ENCODE measurements at regions not wholly inside any gene's neighbourhood (a gene's known extent, or its start where the extent isn't known, plus 50 kb on each side); places are given as distances from the start of the nearest gene placed in this dataset.

DNA sequence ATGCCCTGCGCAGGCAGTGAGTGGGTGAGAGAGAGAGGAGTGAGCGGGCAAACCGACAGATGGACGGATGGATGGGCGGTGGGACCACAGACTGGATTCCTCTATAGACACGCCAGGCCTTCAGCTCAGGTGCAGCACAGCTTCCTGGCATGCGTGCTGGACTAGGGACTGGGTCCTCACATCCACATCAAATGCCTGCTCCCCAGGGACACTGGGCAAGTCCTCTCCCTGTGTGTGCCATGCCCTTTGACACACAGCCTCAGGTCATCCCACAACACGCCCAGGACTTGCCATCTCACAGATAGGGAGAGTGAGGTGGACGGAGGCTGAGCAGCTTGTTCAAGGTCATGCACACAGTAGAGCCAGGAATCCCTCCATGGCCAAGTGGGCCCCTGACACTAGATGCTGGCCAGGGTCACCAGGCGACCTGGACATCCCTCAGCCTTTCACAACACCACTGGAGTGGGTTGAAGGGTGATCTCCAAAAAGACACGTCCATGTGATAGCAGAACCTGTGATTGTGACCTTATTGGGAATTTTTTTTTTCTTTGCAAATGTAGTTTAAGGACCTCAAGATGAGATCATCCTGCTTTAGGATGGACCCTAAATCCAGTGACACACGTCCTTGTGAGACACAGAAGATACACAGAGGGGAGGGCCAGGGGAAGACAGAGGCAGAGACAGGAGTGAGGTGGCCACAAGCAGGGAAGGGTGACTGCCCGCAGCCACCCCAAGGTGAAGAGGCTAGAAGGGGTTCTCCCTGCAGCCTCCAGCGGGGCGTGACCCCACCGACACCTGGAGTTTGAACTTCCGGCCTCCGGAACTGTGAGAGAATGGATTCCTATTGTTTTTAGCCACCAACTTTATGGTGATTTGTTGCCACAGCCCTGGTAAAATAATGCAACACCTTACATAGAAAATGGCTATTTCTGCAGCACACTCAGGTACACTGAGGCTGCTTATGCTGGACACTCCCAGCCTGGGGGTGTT, 155.0 kb upstream of the CHST15 start:
- TF ChIP-seq, protein P1, sequence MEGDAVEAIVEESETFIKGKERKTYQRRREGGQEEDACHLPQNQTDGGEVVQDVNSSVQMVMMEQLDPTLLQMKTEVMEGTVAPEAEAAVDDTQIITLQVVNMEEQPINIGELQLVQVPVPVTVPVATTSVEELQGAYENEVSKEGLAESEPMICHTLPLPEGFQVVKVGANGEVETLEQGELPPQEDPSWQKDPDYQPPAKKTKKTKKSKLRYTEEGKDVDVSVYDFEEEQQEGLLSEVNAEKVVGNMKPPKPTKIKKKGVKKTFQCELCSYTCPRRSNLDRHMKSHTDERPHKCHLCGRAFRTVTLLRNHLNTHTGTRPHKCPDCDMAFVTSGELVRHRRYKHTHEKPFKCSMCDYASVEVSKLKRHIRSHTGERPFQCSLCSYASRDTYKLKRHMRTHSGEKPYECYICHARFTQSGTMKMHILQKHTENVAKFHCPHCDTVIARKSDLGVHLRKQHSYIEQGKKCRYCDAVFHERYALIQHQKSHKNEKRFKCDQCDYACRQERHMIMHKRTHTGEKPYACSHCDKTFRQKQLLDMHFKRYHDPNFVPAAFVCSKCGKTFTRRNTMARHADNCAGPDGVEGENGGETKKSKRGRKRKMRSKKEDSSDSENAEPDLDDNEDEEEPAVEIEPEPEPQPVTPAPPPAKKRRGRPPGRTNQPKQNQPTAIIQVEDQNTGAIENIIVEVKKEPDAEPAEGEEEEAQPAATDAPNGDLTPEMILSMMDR (IDR thresholded peaks at IDR 0.05 in 2 of 3, conservative IDR thresholded peaks at IDR 0.05 in 1 of 3; ENCODE audit: borderline replicate concordance in 1 of 3, insufficient read depth in 1 of 3, low read depth in 2 of 3, low read length in 2 of 3), result no peak
- no peak for TF ChIP-seq TCF7L2 (IDR thresholded peaks at IDR 0.05; ENCODE audit: borderline replicate concordance, extremely low read depth, insufficient read depth, insufficient read length)
- TF ChIP-seq, protein P2, sequence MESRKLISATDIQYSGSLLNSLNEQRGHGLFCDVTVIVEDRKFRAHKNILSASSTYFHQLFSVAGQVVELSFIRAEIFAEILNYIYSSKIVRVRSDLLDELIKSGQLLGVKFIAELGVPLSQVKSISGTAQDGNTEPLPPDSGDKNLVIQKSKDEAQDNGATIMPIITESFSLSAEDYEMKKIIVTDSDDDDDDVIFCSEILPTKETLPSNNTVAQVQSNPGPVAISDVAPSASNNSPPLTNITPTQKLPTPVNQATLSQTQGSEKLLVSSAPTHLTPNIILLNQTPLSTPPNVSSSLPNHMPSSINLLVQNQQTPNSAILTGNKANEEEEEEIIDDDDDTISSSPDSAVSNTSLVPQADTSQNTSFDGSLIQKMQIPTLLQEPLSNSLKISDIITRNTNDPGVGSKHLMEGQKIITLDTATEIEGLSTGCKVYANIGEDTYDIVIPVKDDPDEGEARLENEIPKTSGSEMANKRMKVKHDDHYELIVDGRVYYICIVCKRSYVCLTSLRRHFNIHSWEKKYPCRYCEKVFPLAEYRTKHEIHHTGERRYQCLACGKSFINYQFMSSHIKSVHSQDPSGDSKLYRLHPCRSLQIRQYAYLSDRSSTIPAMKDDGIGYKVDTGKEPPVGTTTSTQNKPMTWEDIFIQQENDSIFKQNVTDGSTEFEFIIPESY (IDR thresholded peaks at IDR 0.05; ENCODE audit: extremely low read depth, insufficient replicate concordance, low read length), result no peak
- H3K36me3 ChIP-seq (ENCODE audit: control insufficient read depth in 1 of 2, insufficient read depth in 2 of 2, low read length in 2 of 2), result no peaks in the 10 kb centered on the region
- POLR2A ChIA-PET, result no interaction called here
- CTCF ChIA-PET, result no interaction called here
- no TSS peak for BruUV-seq (replicated peaks)
- no peaks in the 10 kb centered on the region for H3K4me1 ChIP-seq (ENCODE audit: control insufficient read depth in 1 of 2, insufficient read depth in 2 of 2, low read length in 2 of 2)
- no peak overlapping the region for H2AFZ ChIP-seq (ENCODE audit: low read depth, low read length, poor library complexity, severe bottlenecking)
- ATAC-seq (no peak), DNase-seq (ENCODE audit: low read depth, low spot score) (no peak)
- no peak overlapping the region for H3K4me2 ChIP-seq (ENCODE audit: low read length)
- H3K9ac ChIP-seq (ENCODE audit: low read length), result no peak overlapping the region
- no peak overlapping the region for H3K4me3 ChIP-seq (replicated peaks in 1 of 2; ENCODE audit: low read depth in 1 of 2, low read length in 2 of 2)
- RAD21 ChIA-PET (ENCODE audit: low non-redundant PET in 1 of 2, low total read pairs in 2 of 2, uncharacterized antibody in 2 of 2, unreplicated experiment in 2 of 2), result no interaction called here
- no peak overlapping the region for H3K27ac ChIP-seq (ENCODE audit: low read depth, low read length)
- H3K27me3 ChIP-seq (ENCODE audit: insufficient read depth, low read length), result no peaks in the 10 kb centered on the region
- H3K9me2 ChIP-seq (ENCODE audit: insufficient read depth), result no peaks in the 10 kb centered on the region
- intact Hi-C loops (cut with micrococcal nuclease), result no loop called here
- H3K9me3 ChIP-seq (ENCODE audit: control insufficient read depth in 1 of 2, insufficient read depth in 1 of 2, low read depth in 1 of 2, low read length in 2 of 2), result no peaks in the 10 kb centered on the region
- no peaks in the 10 kb centered on the region for H4K20me1 ChIP-seq (ENCODE audit: insufficient read depth)
- H3K79me2 ChIP-seq (ENCODE audit: insufficient read depth, low read length), result no peaks in the 10 kb centered on the region
